HEK293 (cell line): ENCODE measurements at regions not wholly inside any gene's neighbourhood (a gene's known extent, or its start where the extent isn't known, plus 50 kb on each side); places are given as distances from the start of the nearest gene placed in this dataset.

Experiments
- CTCF ChIA-PET: fragments of 350-600 bp; formaldehyde crosslinking; extraction: SDS; loops from one replicate; lab custom pipeline; 2021; ENCODE audit warnings: antibody characterized with exemption; lab: Yijun Ruan, JAX
- POLR2A ChIA-PET: fragments of 300-600 bp; formaldehyde crosslinking; extraction: SDS; loops from one replicate; lab custom pipeline; 2020; ENCODE audit warnings: antibody characterized with exemption, inconsistent platforms; lab: Yijun Ruan, JAX
- H3K27ac ChIP-seq: fragments of 200-500 bp; sonication (Bioruptor generic); 2 replicates; pipeline ENCODE4 v1.5.1; 2014; ENCODE audit warnings: low read depth, low read length, control low read depth, inconsistent platforms; ENCODE audit errors: extremely low read depth
- H3K36me3 ChIP-seq, 2 experiments: fragments of 200-500 bp in 1 of 2; sonication (Bioruptor generic) in 1 of 2; 1 replicate in 1 of 2; 2 replicates in 1 of 2; pipeline ENCODE4 v1.5.1; 2014 to 2017; ENCODE audit warnings: inconsistent platforms in 2 of 2, low read length in 2 of 2; ENCODE audit not compliant: control insufficient read depth in 2 of 2, insufficient read depth in 1 of 2
- H3K4me1 ChIP-seq: fragments of 200-500 bp; sonication (Bioruptor generic); 2 replicates; pipeline ENCODE4 v1.5.1; 2014; ENCODE audit warnings: mild to moderate bottlenecking, low read length, inconsistent platforms; ENCODE audit not compliant: control insufficient read depth, insufficient read depth
- H3K4me3 ChIP-seq: 2 replicates; pipeline ENCODE4 v1.5.1; 2011; ENCODE audit warnings: low read depth, mild to moderate bottlenecking, control low read depth, low read length, moderate library complexity
- H3K9me3 ChIP-seq: fragments of 200-500 bp; sonication (Bioruptor generic); 2 replicates; pipeline ENCODE4 v1.5.1; 2014; ENCODE audit warnings: low read depth, low read length, inconsistent platforms; ENCODE audit not compliant: control insufficient read depth, insufficient read depth
- GFI1B ChIP-seq: fragments of 450-650 bp; formaldehyde crosslinking; IDR thresholded peaks from 2 replicates; pipeline ENCODE4 v1.5.1; 2016; ENCODE audit warnings: missing biosample characterization, missing genetic modification characterization
- HOXA7 ChIP-seq: sonication (generic); formaldehyde crosslinking; IDR thresholded peaks from 2 replicates; pipeline ENCODE4 v1.8.1; 2022; ENCODE audit warnings: missing genetic modification reagents, borderline replicate concordance
- IKZF3 ChIP-seq: fragments of 450-650 bp; IDR thresholded peaks from 2 replicates; pipeline ENCODE4 v1.5.0; 2018; ENCODE audit warnings: missing biosample characterization, mild to moderate bottlenecking, missing genetic modification characterization, moderate library complexity
- KLF10 ChIP-seq: fragments of 450-650 bp; IDR thresholded peaks from 2 replicates; pipeline ENCODE4 v1.5.1; 2018; ENCODE audit warnings: missing biosample characterization, mild to moderate bottlenecking, missing genetic modification characterization
- KLF9 ChIP-seq: fragments of 450-650 bp; formaldehyde crosslinking; IDR thresholded peaks from 2 replicates; pipeline ENCODE4 v1.5.1; 2016; ENCODE audit warnings: missing biosample characterization, missing genetic modification characterization, low read depth
- MEIS1 ChIP-seq: sonication (generic); formaldehyde crosslinking; IDR thresholded peaks from 2 replicates; pipeline ENCODE4 v1.8.1; 2022; ENCODE audit warnings: missing genetic modification reagents, mild to moderate bottlenecking, borderline replicate concordance
- OVOL3 ChIP-seq: fragments of 450-650 bp; formaldehyde crosslinking; IDR thresholded peaks from 2 replicates; pipeline ENCODE4 v1.5.1; 2016; ENCODE audit warnings: missing biosample characterization, missing genetic modification characterization
- RBAK ChIP-seq: fragments of 450-650 bp; formaldehyde crosslinking; IDR thresholded peaks from 2 replicates; pipeline ENCODE4 v1.5.1; 2016; ENCODE audit warnings: missing biosample characterization, missing genetic modification characterization
- TRIM28 ChIP-seq: IDR thresholded peaks from 2 replicates; pipeline ENCODE4 v1.6.1; 2011; ENCODE audit warnings: low read length, control low read depth, borderline replicate concordance
- YY1 ChIP-seq: fragments of 450-650 bp; formaldehyde crosslinking; IDR thresholded peaks from 2 replicates; pipeline ENCODE4 v1.5.1; 2018; ENCODE audit warnings: missing biosample characterization, missing genetic modification characterization
- ZEB2 ChIP-seq: fragments of 450-650 bp; formaldehyde crosslinking; IDR thresholded peaks from 2 replicates; pipeline ENCODE4 v1.5.1; 2016; ENCODE audit warnings: missing biosample characterization, missing genetic modification characterization
- ZIC2 ChIP-seq: fragments of 450-650 bp; formaldehyde crosslinking; IDR thresholded peaks from 2 replicates; pipeline ENCODE4 v1.5.1; 2016; ENCODE audit warnings: missing biosample characterization, missing genetic modification characterization
- ZNF112 ChIP-seq: fragments of 450-650 bp; formaldehyde crosslinking; IDR thresholded peaks from 2 replicates; pipeline ENCODE4 v1.5.0; 2017; ENCODE audit warnings: missing biosample characterization, missing genetic modification characterization
- ZNF157 ChIP-seq: fragments of 450-650 bp; formaldehyde crosslinking; IDR thresholded peaks from 2 replicates; pipeline ENCODE4 v1.5.1; 2016; ENCODE audit warnings: missing biosample characterization, missing genetic modification characterization
- ZNF302 ChIP-seq: fragments of 450-650 bp; formaldehyde crosslinking; IDR thresholded peaks from 2 replicates; pipeline ENCODE4 v1.5.1; 2016; ENCODE audit warnings: missing biosample characterization, missing genetic modification characterization, low read depth
- ZNF416 ChIP-seq: fragments of 450-650 bp; formaldehyde crosslinking; IDR thresholded peaks from 2 replicates; pipeline ENCODE4 v1.5.1; 2016; ENCODE audit warnings: missing biosample characterization, missing genetic modification characterization
- ZNF426 ChIP-seq: fragments of 450-650 bp; formaldehyde crosslinking; IDR thresholded peaks from 2 replicates; pipeline ENCODE4 v1.5.1; 2017; ENCODE audit warnings: missing biosample characterization, missing genetic modification characterization, mild to moderate bottlenecking, inconsistent platforms, moderate library complexity
- ZNF510 ChIP-seq: fragments of 450-650 bp; formaldehyde crosslinking; IDR thresholded peaks from 2 replicates; pipeline ENCODE4 v1.5.1; 2018; ENCODE audit warnings: mild to moderate bottlenecking, missing genetic modification characterization, missing biosample characterization; ENCODE audit not compliant: insufficient replicate concordance
- ZNF530 ChIP-seq: fragments of 450-650 bp; formaldehyde crosslinking; IDR thresholded peaks from 2 replicates; pipeline ENCODE4 v1.5.1; 2016; ENCODE audit warnings: low read depth, missing biosample characterization, missing genetic modification characterization
- ZNF776 ChIP-seq: fragments of 450-650 bp; formaldehyde crosslinking; IDR thresholded peaks from 2 replicates; pipeline ENCODE4 v1.5.0; 2017; ENCODE audit warnings: missing biosample characterization, missing genetic modification characterization, borderline replicate concordance
- ZNF785 ChIP-seq: fragments of 450-650 bp; formaldehyde crosslinking; IDR thresholded peaks from 2 replicates; pipeline ENCODE4 v1.5.1; 2016; ENCODE audit warnings: missing biosample characterization, missing genetic modification characterization
- ZNF791 ChIP-seq: fragments of 450-650 bp; formaldehyde crosslinking; IDR thresholded peaks from 2 replicates; pipeline ENCODE4 v1.5.1; 2016; ENCODE audit warnings: missing biosample characterization, missing genetic modification characterization
- ZSCAN23 ChIP-seq: fragments of 450-650 bp; formaldehyde crosslinking; IDR thresholded peaks from 2 replicates; pipeline ENCODE4 v1.5.1; 2016; ENCODE audit warnings: missing biosample characterization, missing genetic modification characterization
- TF ChIP-seq, protein P1 (sequence below): fragments of 450-650 bp; formaldehyde crosslinking; IDR thresholded peaks from 2 replicates; pipeline ENCODE4 v1.5.1; 2016; ENCODE audit warnings: missing biosample characterization, missing genetic modification characterization
- TF ChIP-seq, protein P2 (sequence below): fragments of 450-650 bp; formaldehyde crosslinking; IDR thresholded peaks from 2 replicates; pipeline ENCODE4 v1.5.1; 2017; ENCODE audit warnings: missing biosample characterization, missing genetic modification characterization
- TF ChIP-seq, protein P3 (sequence below): fragments of 450-650 bp; formaldehyde crosslinking; IDR thresholded peaks from 2 replicates; pipeline ENCODE4 v1.5.1; 2016; ENCODE audit warnings: missing biosample characterization, missing genetic modification characterization, borderline replicate concordance
- TF ChIP-seq, protein P4 (sequence below): fragments of 450-650 bp; formaldehyde crosslinking; IDR thresholded peaks from 2 replicates; pipeline ENCODE4 v1.5.1; 2016; ENCODE audit warnings: missing biosample characterization, missing genetic modification characterization, borderline replicate concordance
- TF ChIP-seq, protein P5 (sequence below): fragments of 450-650 bp; formaldehyde crosslinking; IDR thresholded peaks from 2 replicates; pipeline ENCODE4 v1.5.1; 2016; ENCODE audit warnings: missing biosample characterization, missing genetic modification characterization

DNA sequence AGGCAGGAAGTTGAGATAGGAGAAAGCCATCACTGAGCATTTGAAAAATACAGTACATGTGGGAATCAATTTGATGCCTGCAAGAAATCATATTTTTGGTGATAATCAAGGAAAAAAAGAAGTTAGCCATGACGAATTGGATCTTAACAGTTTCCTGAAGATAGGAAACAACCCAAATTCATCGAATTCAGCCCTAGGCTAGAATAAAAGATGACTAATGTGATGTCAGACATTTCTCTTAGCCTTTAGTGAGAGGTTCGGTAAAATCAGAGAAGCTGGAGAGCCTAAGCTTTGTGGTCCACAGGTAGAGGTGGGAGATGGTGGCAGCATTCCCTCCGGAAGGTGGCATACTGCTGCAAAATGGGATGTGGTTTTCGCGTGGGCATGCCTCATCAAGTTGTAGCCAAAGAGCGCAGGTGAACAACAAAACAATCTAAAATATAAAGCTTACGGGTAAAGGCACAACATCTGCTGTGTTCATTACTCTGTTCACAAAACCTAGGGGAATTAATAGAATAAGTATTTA, 144.1 kb upstream of the ALCAM start:
- POLR2A ChIA-PET, result no interaction called here
- H3K4me3 ChIP-seq, result no peak overlapping the region
- TF ChIP-seq ZNF302 (tag by site-specific recombination), result no peak
- TF ChIP-seq KLF10 (tag by site-specific recombination), result no peak
- TF ChIP-seq, protein P1, sequence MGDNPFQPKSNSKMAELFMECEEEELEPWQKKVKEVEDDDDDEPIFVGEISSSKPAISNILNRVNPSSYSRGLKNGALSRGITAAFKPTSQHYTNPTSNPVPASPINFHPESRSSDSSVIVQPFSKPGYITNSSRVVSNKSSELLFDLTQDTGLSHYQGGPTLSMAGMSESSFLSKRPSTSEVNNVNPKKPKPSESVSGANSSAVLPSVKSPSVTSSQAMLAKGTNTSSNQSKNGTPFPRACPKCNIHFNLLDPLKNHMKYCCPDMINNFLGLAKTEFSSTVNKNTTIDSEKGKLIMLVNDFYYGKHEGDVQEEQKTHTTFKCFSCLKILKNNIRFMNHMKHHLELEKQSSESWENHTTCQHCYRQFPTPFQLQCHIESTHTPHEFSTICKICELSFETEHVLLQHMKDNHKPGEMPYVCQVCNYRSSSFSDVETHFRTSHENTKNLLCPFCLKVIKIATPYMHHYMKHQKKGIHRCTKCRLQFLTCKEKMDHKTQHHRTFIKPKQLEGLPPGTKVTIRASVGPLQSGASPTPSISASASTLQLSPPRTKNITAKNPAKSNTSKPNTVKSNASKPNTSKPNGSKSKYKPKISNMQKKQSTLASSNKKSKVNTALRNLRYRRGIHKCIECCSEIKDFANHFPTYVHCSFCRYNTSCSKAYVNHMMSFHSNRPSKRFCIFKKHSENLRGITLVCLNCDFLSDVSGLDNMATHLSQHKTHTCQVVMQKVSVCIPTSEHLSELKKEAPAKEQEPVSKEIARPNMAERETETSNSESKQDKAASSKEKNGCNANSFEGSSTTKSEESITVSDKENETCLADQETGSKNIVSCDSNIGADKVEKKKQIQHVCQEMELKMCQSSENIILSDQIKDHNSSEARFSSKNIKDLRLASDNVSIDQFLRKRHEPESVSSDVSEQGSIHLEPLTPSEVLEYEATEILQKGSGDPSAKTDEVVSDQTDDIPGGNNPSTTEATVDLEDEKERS (tag by site-specific recombination), result no peak
- TF ChIP-seq, protein P2, sequence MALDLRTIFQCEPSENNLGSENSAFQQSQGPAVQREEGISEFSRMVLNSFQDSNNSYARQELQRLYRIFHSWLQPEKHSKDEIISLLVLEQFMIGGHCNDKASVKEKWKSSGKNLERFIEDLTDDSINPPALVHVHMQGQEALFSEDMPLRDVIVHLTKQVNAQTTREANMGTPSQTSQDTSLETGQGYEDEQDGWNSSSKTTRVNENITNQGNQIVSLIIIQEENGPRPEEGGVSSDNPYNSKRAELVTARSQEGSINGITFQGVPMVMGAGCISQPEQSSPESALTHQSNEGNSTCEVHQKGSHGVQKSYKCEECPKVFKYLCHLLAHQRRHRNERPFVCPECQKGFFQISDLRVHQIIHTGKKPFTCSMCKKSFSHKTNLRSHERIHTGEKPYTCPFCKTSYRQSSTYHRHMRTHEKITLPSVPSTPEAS, result no peak
- TF ChIP-seq ZNF426 (tag by site-specific recombination), result no peak
- no peak for TF ChIP-seq ZNF112
- TF ChIP-seq ZSCAN23 (tag by site-specific recombination), result no peak
- TF ChIP-seq, protein P3, sequence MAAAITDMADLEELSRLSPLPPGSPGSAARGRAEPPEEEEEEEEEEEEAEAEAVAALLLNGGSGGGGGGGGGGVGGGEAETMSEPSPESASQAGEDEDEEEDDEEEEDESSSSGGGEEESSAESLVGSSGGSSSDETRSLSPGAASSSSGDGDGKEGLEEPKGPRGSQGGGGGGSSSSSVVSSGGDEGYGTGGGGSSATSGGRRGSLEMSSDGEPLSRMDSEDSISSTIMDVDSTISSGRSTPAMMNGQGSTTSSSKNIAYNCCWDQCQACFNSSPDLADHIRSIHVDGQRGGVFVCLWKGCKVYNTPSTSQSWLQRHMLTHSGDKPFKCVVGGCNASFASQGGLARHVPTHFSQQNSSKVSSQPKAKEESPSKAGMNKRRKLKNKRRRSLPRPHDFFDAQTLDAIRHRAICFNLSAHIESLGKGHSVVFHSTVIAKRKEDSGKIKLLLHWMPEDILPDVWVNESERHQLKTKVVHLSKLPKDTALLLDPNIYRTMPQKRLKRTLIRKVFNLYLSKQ (tag by site-specific recombination), result no peak
- no peak for TF ChIP-seq IKZF3 (tag by site-specific recombination)
- TF ChIP-seq RBAK (tag by site-specific recombination), result no peak
- TF ChIP-seq, protein P4, sequence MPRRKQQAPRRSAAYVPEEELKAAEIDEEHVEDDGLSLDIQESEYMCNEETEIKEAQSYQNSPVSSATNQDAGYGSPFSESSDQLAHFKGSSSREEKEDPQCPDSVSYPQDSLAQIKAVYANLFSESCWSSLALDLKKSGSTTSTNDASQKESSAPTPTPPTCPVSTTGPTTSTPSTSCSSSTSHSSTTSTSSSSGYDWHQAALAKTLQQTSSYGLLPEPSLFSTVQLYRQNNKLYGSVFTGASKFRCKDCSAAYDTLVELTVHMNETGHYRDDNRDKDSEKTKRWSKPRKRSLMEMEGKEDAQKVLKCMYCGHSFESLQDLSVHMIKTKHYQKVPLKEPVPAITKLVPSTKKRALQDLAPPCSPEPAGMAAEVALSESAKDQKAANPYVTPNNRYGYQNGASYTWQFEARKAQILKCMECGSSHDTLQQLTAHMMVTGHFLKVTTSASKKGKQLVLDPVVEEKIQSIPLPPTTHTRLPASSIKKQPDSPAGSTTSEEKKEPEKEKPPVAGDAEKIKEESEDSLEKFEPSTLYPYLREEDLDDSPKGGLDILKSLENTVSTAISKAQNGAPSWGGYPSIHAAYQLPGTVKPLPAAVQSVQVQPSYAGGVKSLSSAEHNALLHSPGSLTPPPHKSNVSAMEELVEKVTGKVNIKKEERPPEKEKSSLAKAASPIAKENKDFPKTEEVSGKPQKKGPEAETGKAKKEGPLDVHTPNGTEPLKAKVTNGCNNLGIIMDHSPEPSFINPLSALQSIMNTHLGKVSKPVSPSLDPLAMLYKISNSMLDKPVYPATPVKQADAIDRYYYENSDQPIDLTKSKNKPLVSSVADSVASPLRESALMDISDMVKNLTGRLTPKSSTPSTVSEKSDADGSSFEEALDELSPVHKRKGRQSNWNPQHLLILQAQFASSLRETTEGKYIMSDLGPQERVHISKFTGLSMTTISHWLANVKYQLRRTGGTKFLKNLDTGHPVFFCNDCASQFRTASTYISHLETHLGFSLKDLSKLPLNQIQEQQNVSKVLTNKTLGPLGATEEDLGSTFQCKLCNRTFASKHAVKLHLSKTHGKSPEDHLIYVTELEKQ, result no peak
- TF ChIP-seq ZEB2 (tag by site-specific recombination), result no peak
- TF ChIP-seq GFI1B (tag by site-specific recombination), result no peak
- no peak for TF ChIP-seq KLF9 (tag by site-specific recombination)
- TF ChIP-seq ZIC2 (tag by site-specific recombination), result no peak
- TF ChIP-seq ZNF157, result no peak

DNA sequence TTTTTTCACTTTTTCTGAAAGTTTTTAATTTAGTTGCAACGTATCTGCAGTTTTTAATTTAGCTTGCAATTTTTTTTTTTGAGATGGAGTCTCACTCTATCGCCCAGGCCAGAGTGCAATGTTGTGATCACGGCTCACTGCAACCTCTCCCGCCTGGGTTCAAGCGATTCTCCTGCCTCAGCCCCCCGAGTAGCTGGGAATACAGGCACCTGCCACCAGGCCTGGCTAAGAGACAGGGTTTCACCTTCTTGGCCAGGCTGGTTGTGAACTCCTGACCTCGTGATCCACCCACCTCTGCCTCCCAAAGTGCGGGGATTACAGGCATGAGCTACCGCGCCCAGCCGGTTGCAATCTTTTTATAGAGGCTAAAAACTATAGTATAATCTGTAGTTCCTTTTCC, 142.9 kb upstream of the ALCAM start:
- Histone ChIP-seq H3K27ac (no peak overlapping the region), H3K4me3 (no peak overlapping the region), H3K9me3 (no peaks in the 10 kb centered on the region), H3K4me1 (no peaks in the 10 kb centered on the region), H3K36me3 (no peaks in the 10 kb centered on the region)
- CTCF ChIA-PET, result no interaction called here
- POLR2A ChIA-PET, result no interaction called here
- TF ChIP-seq, protein P5, sequence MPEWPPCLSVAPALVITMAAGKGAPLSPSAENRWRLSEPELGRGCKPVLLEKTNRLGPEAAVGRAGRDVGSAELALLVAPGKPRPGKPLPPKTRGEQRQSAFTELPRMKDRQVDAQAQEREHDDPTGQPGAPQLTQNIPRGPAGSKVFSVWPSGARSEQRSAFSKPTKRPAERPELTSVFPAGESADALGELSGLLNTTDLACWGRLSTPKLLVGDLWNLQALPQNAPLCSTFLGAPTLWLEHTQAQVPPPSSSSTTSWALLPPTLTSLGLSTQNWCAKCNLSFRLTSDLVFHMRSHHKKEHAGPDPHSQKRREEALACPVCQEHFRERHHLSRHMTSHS (tag by site-specific recombination), result no peak
- TF ChIP-seq HOXA7 (CRISPR knock-in tag), result no peak
- no peak for TF ChIP-seq ZNF416 (tag by site-specific recombination)
- TF ChIP-seq ZNF785 (tag by site-specific recombination), result no peak
- no peak for TF ChIP-seq ZNF510
- no peak for TF ChIP-seq TRIM28
- no peak for TF ChIP-seq ZNF530 (tag by site-specific recombination)
- no peak for TF ChIP-seq YY1 (tag by site-specific recombination)
- no peak for TF ChIP-seq ZNF776 (tag by site-specific recombination)
- no peak for TF ChIP-seq MEIS1
- TF ChIP-seq ZNF791, result no peak
- TF ChIP-seq OVOL3 (tag by site-specific recombination), result no peak

More for the DNA sequence above, 144.1 kb upstream of the ALCAM start:
- Histone ChIP-seq H3K36me3 (no peaks in the 10 kb centered on the region), H3K4me1 (no peaks in the 10 kb centered on the region), H3K27ac (no peak overlapping the region), H3K9me3 (no peaks in the 10 kb centered on the region)
- CTCF ChIA-PET, result interaction anchor here (0.8 kb wide), 1 partner anchor 141 kb away, joined by 3 read pairs; no protein-coding TSS in a partner anchor
